ENCODE measurements at regions not wholly inside any gene's neighbourhood (a gene's known extent, or its start where the extent isn't known, plus 50 kb on each side); places are given as distances from the start of the nearest gene placed in this dataset.
A peak's percentile ranks its signal among the peaks of the same experiment; 100 is the strongest.

DNA sequence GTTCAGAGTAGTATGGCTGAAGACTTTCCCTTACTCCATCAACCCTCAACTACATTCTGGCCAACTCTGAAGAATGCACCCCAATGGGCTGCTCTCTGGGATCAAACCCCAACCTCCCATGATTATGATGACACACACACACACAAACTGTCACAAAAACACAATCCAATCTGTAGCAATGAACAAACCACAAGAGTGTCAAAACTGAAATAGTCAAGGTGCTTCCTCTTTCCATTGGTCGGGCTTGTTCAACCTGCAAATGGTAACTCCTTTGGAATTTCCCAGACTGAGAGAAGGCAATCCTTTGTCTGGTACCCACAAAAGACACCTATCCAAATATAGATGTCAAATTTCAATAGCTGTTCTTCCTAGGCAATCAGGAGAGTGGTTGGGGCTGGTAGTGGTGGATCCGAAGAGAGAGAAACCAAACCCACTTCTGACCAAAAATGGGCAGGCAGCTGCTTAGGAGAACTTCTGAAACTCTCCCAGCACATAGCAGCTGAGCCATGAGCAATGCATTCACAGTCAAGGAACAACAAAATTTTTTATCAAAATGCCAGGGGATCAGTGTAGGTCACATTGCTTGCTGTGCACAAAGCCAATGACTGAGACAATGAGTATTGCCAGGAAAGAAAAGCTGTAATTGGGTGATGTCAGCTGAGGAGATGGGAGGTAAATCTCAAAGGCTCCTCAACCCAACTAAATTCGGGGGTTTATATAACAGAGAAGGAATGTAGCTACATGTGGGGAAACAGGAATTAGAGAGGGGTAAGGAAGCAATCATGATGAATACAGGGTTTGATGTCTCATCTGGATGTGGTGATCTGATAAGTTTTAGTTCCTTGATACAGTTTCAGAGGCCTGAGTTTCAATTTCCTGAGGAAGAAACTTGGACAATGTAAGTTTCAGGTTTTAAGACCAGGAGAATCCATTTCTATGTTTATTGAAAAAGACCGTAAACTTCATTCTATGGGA lies 191.4 kb downstream of the KITLG start:
- Histone ChIP-seq H3K27ac (no peak overlapping the region), H3K4me1 (peaks cover 0 to 15% (median 7%) of the 10 kb centered on the region in 3 donors), H3K36me3 (no peaks in the 10 kb centered on the region), H3K4me3 (no peak overlapping the region), H3K27me3 (no peaks in the 10 kb centered on the region), H3K9me3 (no peaks in the 10 kb centered on the region)
- 81 to 86% methylated on average over 4 of the region's 4 CpGs for WGBS, 2 donors
- no peak for DNase-seq
- intact Hi-C loops (cut with DNase I), result no loop called here
- no peak for TF ChIP-seq POLR2A (IDR thresholded peaks at IDR 0.05)
- TF ChIP-seq, protein P1, sequence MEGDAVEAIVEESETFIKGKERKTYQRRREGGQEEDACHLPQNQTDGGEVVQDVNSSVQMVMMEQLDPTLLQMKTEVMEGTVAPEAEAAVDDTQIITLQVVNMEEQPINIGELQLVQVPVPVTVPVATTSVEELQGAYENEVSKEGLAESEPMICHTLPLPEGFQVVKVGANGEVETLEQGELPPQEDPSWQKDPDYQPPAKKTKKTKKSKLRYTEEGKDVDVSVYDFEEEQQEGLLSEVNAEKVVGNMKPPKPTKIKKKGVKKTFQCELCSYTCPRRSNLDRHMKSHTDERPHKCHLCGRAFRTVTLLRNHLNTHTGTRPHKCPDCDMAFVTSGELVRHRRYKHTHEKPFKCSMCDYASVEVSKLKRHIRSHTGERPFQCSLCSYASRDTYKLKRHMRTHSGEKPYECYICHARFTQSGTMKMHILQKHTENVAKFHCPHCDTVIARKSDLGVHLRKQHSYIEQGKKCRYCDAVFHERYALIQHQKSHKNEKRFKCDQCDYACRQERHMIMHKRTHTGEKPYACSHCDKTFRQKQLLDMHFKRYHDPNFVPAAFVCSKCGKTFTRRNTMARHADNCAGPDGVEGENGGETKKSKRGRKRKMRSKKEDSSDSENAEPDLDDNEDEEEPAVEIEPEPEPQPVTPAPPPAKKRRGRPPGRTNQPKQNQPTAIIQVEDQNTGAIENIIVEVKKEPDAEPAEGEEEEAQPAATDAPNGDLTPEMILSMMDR (IDR thresholded peaks at IDR 0.05), result no peak

DNA sequence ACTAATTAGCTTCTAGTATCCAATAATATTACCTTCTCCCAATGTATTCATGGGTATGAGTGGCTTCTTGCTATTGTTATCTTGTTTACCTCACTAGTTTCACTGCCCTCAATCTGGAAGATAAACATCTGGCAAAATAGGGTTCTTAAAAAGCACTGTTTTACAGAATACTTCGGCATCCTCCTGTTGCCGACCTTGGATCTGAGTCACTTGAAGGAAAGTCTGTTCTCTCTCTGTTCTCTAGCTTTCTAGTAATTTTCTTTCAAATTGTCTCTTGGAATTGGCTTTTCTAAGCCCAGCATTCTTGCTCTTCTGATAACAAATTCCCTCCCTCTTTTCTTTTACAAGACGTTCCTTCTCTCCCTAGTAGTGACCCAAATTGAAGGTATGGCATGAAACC lies 189.5 kb downstream of the KITLG start:
- intact Hi-C loops (cut with DNase I), result no loop called here
- no peak overlapping the region for H3K4me3 ChIP-seq
- no peaks in the 10 kb centered on the region for H3K36me3 ChIP-seq
- H3K27ac ChIP-seq, result no peak overlapping the region
- H3K27me3 ChIP-seq, result no peaks in the 10 kb centered on the region
- H3K9me3 ChIP-seq, result peaks cover 0 to 3% (median 0%) of the 10 kb centered on the region in 3 donors
- peaks cover 0 to 15% (median 7%) of the 10 kb centered on the region in 3 donors for H3K4me1 ChIP-seq
- 69 to 78% methylated on average over 3 of the region's 3 CpGs for WGBS, 2 donors
- TF ChIP-seq, protein P1 (IDR thresholded peaks at IDR 0.05), result no peak
- no peak for DNase-seq

DNA sequence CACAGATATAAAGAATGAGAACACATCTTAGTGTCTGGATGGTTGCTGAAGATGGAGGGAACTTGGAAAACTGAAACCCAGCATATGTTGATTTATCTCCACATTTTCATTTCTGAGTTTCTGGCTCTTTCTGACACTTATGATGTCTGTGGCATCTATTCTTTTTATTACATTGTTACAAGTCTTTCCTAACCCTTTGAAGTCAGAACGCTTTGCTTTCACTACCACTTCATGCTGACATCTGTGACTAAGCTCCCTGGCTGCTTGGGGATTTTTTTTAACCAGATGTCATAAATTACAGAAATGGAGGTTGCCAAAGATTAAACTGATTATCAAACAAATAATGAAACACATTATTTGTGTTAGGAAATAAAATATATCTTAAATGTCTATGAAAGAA lies 188.7 kb downstream of the KITLG start:
- intact Hi-C loops (cut with DNase I), result no loop called here
- peaks cover 0 to 3% (median 0%) of the 10 kb centered on the region in 3 donors for H3K9me3 ChIP-seq
- no peak overlapping the region for H3K4me3 ChIP-seq
- no peaks in the 10 kb centered on the region for H3K36me3 ChIP-seq
- TF ChIP-seq, protein P1 (IDR thresholded peaks at IDR 0.05), result no peak
- no peak for TF ChIP-seq POLR2A (IDR thresholded peaks at IDR 0.05)
- DNase-seq, result no peak
- no peak overlapping the region for H3K27ac ChIP-seq
- H3K4me1 ChIP-seq, result peaks cover 0 to 15% (median 7%) of the 10 kb centered on the region in 3 donors
- 4% methylated on average over 1 of the region's 1 CpG for WGBS, 2 donors
- no peaks in the 10 kb centered on the region for H3K27me3 ChIP-seq

DNA sequence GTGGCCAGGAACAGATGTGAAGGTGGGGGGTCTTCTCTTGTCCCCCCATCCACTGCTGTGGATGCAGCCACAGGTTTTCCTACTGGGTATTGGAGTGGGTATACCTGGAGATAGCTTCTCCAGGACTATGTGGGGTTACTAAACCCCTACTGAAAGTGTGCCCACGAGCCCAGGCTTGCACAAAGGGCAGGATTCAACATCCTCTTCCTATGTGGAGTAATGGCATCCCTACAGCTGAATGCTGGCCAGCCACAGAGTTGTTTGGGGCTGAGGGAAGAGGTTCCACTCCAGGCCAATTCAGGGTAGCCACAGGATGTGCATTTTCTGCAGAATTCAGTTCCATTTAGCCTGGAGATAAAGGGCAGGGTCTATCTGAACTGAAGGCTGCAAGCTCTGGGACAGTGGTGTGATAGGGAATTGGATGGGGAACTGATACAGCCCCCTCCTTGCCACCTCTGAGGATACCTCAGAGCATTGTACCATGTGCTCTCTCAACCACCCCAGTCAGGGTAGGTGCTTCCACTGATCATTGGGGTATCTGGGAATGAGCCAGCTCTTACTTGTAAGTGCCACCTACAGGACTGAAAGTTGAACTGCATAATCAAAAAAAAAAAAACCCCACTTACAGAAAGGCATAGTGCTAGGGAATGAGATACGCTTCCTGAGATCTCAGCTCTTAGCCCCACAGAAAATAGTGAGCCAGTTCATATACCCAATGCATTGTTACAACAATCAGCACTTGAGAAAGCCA lies 187.1 kb downstream of the KITLG start:
- peaks cover 0 to 3% (median 0%) of the 10 kb centered on the region in 3 donors for H3K9me3 ChIP-seq
- no peak overlapping the region for H3K27ac ChIP-seq
- no peak for DNase-seq
- peaks cover 0 to 15% (median 7%) of the 10 kb centered on the region in 3 donors for H3K4me1 ChIP-seq
- TF ChIP-seq POLR2A (IDR thresholded peaks at IDR 0.05), result no peak
- TF ChIP-seq, protein P1 (IDR thresholded peaks at IDR 0.05), result peak in 2 of 6 experiments; percentile 8 to 42
- no peaks in the 10 kb centered on the region for H3K27me3 ChIP-seq
- no peak overlapping the region for H3K4me3 ChIP-seq
- 93 to 100% methylated on average over 1 of the region's 2 CpGs for WGBS, 2 donors
- H3K36me3 ChIP-seq, result no peaks in the 10 kb centered on the region
- intact Hi-C loops (cut with DNase I), result no loop called here

DNA sequence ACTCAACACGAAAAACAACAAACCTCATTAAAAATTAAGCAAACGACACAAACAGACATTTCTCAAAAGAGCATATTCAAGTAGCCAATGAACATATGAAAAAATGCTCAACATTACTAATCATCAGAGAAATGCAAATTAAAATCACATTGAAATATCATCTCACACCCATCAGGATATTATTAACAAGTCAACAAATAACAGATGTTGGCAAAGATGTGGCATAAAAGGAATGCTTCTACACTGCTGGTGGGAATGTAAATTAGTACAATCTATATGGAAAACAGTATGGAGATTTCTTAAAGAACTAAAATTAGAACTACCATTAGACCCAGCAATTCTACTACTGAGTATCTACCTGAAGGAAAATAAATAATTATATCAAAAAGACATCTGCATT lies 182.2 kb downstream of the KITLG start:
- intact Hi-C loops (cut with DNase I), result no loop called here
- TF ChIP-seq, protein P1 (IDR thresholded peaks at IDR 0.05), result no peak
- no peak for TF ChIP-seq POLR2A (IDR thresholded peaks at IDR 0.05)

More for the DNA sequence above, 182.2 kb downstream of the KITLG start:
- Histone ChIP-seq H3K27me3 (no peaks in the 10 kb centered on the region), H3K27ac (no peak overlapping the region), H3K4me1 (peaks cover 0 to 25% (median 3%) of the 10 kb centered on the region in 3 donors), H3K36me3 (no peaks in the 10 kb centered on the region), H3K4me3 (no peak overlapping the region), H3K9me3 (peaks cover 0 to 3% (median 0%) of the 10 kb centered on the region in 3 donors)
- DNase-seq, result no peak
- WGBS, 2 donors, result 90 to 92% methylated on average over 2 of the region's 2 CpGs
